ENCODE measurements at regions not wholly inside any gene's neighbourhood (a gene's known extent, or its start where the extent isn't known, plus 50 kb on each side); places are given as distances from the start of the nearest gene placed in this dataset.
A peak's percentile ranks its signal among the peaks of the same experiment; 100 is the strongest.

DNA sequence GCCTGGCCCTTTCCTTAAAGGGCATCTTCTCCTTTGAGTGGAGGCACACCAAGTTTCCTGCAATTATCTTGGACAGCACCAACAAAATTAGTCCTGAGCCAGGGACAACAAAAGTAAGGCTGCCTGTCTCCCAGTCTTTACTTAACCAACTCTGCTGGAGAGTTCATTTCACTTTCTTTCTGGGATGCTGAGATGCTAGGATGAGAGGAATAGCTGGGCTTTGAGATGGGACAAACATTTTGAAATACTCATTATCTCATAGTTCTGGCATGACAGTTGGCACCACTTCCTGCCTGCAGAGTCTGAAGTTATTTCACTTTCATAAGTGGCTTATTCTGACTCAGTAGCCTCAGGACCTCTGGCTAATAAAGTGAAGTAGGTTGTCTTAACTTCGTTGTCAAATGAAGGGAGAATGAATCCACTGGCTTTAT, 157.0 kb downstream of the C9orf152 start:
- Histone ChIP-seq H3K4me3 (ENCODE audit: low read depth, low read length) (no peak overlapping the region), H3K9me3 (ENCODE audit: severe bottlenecking) (no peaks in the 10 kb centered on the region), H3K27ac (no peak overlapping the region), H3K27me3 (ENCODE audit: insufficient read depth, low read depth, severe bottlenecking) (peaks cover 8% of the 10 kb centered on the region), H3K36me3 (no peaks in the 10 kb centered on the region)
- TF ChIP-seq, protein P1, sequence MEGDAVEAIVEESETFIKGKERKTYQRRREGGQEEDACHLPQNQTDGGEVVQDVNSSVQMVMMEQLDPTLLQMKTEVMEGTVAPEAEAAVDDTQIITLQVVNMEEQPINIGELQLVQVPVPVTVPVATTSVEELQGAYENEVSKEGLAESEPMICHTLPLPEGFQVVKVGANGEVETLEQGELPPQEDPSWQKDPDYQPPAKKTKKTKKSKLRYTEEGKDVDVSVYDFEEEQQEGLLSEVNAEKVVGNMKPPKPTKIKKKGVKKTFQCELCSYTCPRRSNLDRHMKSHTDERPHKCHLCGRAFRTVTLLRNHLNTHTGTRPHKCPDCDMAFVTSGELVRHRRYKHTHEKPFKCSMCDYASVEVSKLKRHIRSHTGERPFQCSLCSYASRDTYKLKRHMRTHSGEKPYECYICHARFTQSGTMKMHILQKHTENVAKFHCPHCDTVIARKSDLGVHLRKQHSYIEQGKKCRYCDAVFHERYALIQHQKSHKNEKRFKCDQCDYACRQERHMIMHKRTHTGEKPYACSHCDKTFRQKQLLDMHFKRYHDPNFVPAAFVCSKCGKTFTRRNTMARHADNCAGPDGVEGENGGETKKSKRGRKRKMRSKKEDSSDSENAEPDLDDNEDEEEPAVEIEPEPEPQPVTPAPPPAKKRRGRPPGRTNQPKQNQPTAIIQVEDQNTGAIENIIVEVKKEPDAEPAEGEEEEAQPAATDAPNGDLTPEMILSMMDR (IDR thresholded peaks at IDR 0.05; ENCODE audit: low read depth, low read length): no peak
- DNase-seq: no peak

GRCh38 chr9:110056062-110056461, 151.9 kb downstream of the C9orf152 start:
- Histone ChIP-seq H3K9me3 (ENCODE audit: severe bottlenecking) (no peaks in the 10 kb centered on the region), H3K36me3 (no peaks in the 10 kb centered on the region), H3K27ac (no peak overlapping the region), H3K4me3 (ENCODE audit: low read depth, low read length) (no peak overlapping the region), H3K27me3 (ENCODE audit: insufficient read depth, low read depth, severe bottlenecking) (no peaks in the 10 kb centered on the region)
- no peak for DNase-seq
- TF ChIP-seq, protein P1 (IDR thresholded peaks at IDR 0.05; ENCODE audit: low read depth, low read length): no peak

DNA sequence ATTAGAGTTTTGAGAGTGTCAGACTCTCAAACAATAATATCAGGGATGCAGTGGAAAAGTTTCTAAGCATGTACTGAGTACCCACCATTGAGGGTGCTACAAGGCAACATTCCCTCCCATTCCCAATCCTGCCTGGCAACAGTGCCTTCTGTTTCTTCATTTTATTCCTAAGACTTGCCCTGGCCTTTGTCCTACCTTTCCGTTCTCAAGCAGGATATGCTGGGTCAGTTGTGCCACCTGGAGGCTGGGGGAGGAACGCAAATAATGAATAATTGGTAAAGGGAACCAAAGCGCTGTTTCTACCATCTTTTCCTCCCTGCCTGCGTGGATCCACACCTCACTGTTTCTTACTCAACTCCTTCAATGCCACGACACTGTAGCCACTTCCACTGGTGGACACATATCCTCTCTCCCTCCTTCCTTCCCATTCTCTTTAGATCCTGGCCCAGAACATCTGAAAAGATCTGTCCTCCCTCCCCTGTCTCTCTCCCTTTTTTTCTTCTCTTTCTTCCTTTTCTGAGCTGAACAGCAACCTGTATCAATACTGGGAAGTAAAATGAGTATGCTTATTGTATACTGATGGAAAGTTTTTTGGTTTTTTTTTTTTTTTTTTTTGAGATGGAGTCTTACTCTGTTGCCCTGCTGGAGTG, 149.5 kb downstream of the C9orf152 start:
- DNase-seq: peak; percentile 78
- no peaks in the 10 kb centered on the region for H3K36me3 ChIP-seq
- TF ChIP-seq, protein P1 (IDR thresholded peaks at IDR 0.05; ENCODE audit: low read depth, low read length): peak; percentile 67
- peaks cover 4% of the 10 kb centered on the region for H3K9me3 ChIP-seq (ENCODE audit: severe bottlenecking)
- no peak overlapping the region for H3K4me3 ChIP-seq (ENCODE audit: low read depth, low read length)
- H3K27me3 ChIP-seq (ENCODE audit: insufficient read depth, low read depth, severe bottlenecking): no peaks in the 10 kb centered on the region
- no peak overlapping the region for H3K27ac ChIP-seq

DNA sequence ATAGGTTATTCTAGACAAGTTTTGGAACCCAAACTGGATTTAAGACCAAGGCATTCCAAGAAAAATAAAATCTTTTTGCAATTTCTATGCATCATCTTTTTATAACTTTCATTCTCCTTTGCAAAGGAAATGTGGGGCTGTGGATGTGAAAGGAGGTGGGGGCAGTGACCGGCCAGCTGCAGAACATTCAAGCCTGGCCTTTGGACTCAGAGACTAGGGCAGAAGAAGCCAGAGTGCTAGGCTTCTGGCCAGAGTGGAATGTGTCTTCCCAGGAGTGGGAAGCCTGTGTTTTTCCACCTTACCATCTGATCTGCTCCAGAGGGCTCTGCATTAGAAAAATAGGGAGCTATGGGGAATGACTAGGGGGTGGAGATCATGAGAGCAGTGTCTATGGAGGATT, 148.5 kb downstream of the C9orf152 start:
- no peaks in the 10 kb centered on the region for H3K36me3 ChIP-seq
- DNase-seq: no peak
- TF ChIP-seq, protein P1 (IDR thresholded peaks at IDR 0.05; ENCODE audit: low read depth, low read length): no peak

DNA sequence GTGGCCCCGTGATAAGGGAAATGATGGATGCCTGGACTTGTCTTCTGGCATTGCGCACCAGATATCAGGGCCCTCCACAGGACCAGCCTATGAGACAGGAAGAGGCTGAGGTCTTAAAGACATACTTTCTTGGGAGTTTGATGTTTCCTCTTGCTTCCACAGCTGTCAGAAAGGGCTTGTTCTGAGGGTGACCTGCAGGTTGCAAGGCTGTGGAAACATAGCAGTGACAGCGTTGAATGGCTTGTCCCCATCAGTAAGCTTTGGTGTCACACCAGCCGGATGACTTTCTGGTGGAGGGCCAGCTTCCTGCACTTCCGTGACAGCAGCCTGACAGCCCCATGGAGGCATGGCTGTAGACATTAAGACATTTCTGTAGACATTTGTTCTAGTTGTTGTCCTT, 143.2 kb downstream of the C9orf152 start:
- H3K9me3 ChIP-seq (ENCODE audit: severe bottlenecking): peaks cover 4% of the 10 kb centered on the region
- no peak for DNase-seq
- H3K4me3 ChIP-seq (ENCODE audit: low read depth, low read length): no peak overlapping the region
- H3K27me3 ChIP-seq (ENCODE audit: insufficient read depth, low read depth, severe bottlenecking): no peaks in the 10 kb centered on the region
- TF ChIP-seq, protein P1 (IDR thresholded peaks at IDR 0.05; ENCODE audit: low read depth, low read length): no peak
- H3K36me3 ChIP-seq: no peaks in the 10 kb centered on the region; the same call in 1 of the 2 replicates
- H3K27ac ChIP-seq: no peak overlapping the region

More for the DNA sequence above, 148.5 kb downstream of the C9orf152 start:
- no peaks in the 10 kb centered on the region for H3K27me3 ChIP-seq (ENCODE audit: insufficient read depth, low read depth, severe bottlenecking)
- H3K9me3 ChIP-seq (ENCODE audit: severe bottlenecking): peaks cover 4% of the 10 kb centered on the region
- no peak overlapping the region for H3K27ac ChIP-seq
- no peak overlapping the region for H3K4me3 ChIP-seq (ENCODE audit: low read depth, low read length)

- Histone ChIP-seq H3K27ac (no peak overlapping the region), H3K4me3 (ENCODE audit: low read depth, low read length) (no peak overlapping the region), H3K27me3 (ENCODE audit: insufficient read depth, low read depth, severe bottlenecking) (no peaks in the 10 kb centered on the region), H3K9me3 (ENCODE audit: severe bottlenecking) (peaks cover 4% of the 10 kb centered on the region), H3K36me3 (no peaks in the 10 kb centered on the region; the same call in 1 of the 2 replicates)
- no peak for DNase-seq
- TF ChIP-seq, protein P1 (IDR thresholded peaks at IDR 0.05; ENCODE audit: low read depth, low read length): no peak
Measured at GRCh38 chr9:110065532-110065931, 142.4 kb downstream of the C9orf152 start.
